IMR-90 (cell line): ENCODE measurements at regions not wholly inside any gene's neighbourhood (a gene's known extent, or its start where the extent isn't known, plus 50 kb on each side); places are given as distances from the start of the nearest gene placed in this dataset.

ENCODE experiments used
- ATAC-seq: fragments of 200-7000 bp; cut with Tn5 transposase; 2 replicates; pipeline ENCODE4 v1.9.1; 2020; ENCODE audit warnings: low read depth, mild to moderate bottlenecking, moderate library complexity
- BruUV-seq: library from RNA; stranded (reverse); fragments of 400-500 nt; replicated peaks from 2 replicates; lab custom pipeline; 2021; lab: Mats Ljungman, UMichigan
- CTCF ChIA-PET: fragments of 300-600 bp; formaldehyde crosslinking; extraction: SDS; loops from one replicate; lab custom pipeline; 2021; ENCODE audit warnings: antibody characterized with exemption; lab: Yijun Ruan, JAX
- POLR2A ChIA-PET: fragments of 300-600 bp; sonication (Branson Sonifier 250); formaldehyde crosslinking; loops from one replicate; lab custom pipeline; 2022; ENCODE audit warnings: antibody characterized with exemption; ENCODE audit not compliant: unreplicated experiment; lab: Charles Lee
- DNase-seq: peaks from one replicate; pipeline ENCODE4 v3.0.0; 2013
- H2AFZ ChIP-seq: replicated peaks from 2 replicates; pipeline ENCODE3; 2013; ENCODE audit warnings: low read length, mild to moderate bottlenecking; ENCODE audit not compliant: poor library complexity
- H2AK5ac ChIP-seq: 2 replicates; pipeline ENCODE4 v1.6.1; 2013; ENCODE audit warnings: low read depth, low read length, inconsistent platforms
- H2AK9ac ChIP-seq: replicated peaks from 2 replicates; pipeline ENCODE3; 2013; ENCODE audit warnings: mild to moderate bottlenecking, low read depth, low read length, moderate library complexity; ENCODE audit not compliant: poor library complexity
- H2BK120ac ChIP-seq: 2 replicates; pipeline ENCODE4 v1.6.1; 2013; ENCODE audit warnings: low read depth, low read length, inconsistent platforms
- H2BK15ac ChIP-seq: 3 replicates; pipeline ENCODE4 v1.6.1; 2013; ENCODE audit warnings: low read depth, low read length, inconsistent platforms
- H2BK20ac ChIP-seq: 2 replicates; pipeline ENCODE4 v1.6.1; 2013; ENCODE audit warnings: low read depth, mild to moderate bottlenecking, inconsistent platforms, low read length, moderate library complexity
- H2BK5ac ChIP-seq: 2 replicates; pipeline ENCODE4 v1.6.1; 2013; ENCODE audit warnings: mild to moderate bottlenecking, low read depth, low read length, inconsistent platforms; ENCODE audit not compliant: poor library complexity, severe bottlenecking
- H3K14ac ChIP-seq: replicated peaks from 2 replicates; pipeline ENCODE4 v1.6.1; 2013; ENCODE audit warnings: low read depth, low read length, inconsistent platforms
- H3K18ac ChIP-seq: 2 replicates; pipeline ENCODE4 v1.6.1; 2013; ENCODE audit warnings: low read depth, low read length, control low read depth
- H3K23ac ChIP-seq: 2 replicates; pipeline ENCODE4 v1.6.1; 2013; ENCODE audit warnings: low read depth, low read length, inconsistent platforms
- H3K27ac ChIP-seq: 2 replicates; pipeline ENCODE4 v1.5.1; 2013; ENCODE audit warnings: mild to moderate bottlenecking, control low read depth, low read length; ENCODE audit not compliant: insufficient read depth
- H3K27me3 ChIP-seq: 2 replicates; pipeline ENCODE4 v1.6.1; 2013; ENCODE audit warnings: low read length; ENCODE audit not compliant: control insufficient read depth, insufficient read depth
- H3K36me3 ChIP-seq: 2 replicates; pipeline ENCODE4 v1.6.1; 2013; ENCODE audit warnings: low read length, mixed read lengths; ENCODE audit not compliant: control insufficient read depth, insufficient read depth
- H3K4ac ChIP-seq: 2 replicates; pipeline ENCODE4 v1.6.1; 2013; ENCODE audit warnings: low read depth, low read length, inconsistent platforms
- H3K4me1 ChIP-seq: 2 replicates; pipeline ENCODE4 v1.6.1; 2013; ENCODE audit warnings: low read length, mixed read lengths; ENCODE audit not compliant: control insufficient read depth, insufficient read depth
- H3K4me2 ChIP-seq: 2 replicates; pipeline ENCODE4 v1.6.1; 2013; ENCODE audit warnings: low read depth, mild to moderate bottlenecking, control low read depth, low read length, moderate library complexity
- H3K4me3 ChIP-seq: 2 replicates; pipeline ENCODE4 v1.5.1; 2013; ENCODE audit warnings: low read depth, mild to moderate bottlenecking, control low read depth, low read length, moderate library complexity; ENCODE audit not compliant: insufficient read depth
- H3K56ac ChIP-seq: 2 replicates; pipeline ENCODE4 v1.6.1; 2013; ENCODE audit warnings: low read length, inconsistent platforms; ENCODE audit not compliant: insufficient read depth; ENCODE audit errors: extremely low read depth
- H3K79me1 ChIP-seq, 2 experiments: 2 replicates each; pipeline ENCODE4 v1.6.1; 2013; ENCODE audit warnings: low read length in 2 of 2, inconsistent platforms in 1 of 2, low read depth in 1 of 2
- H3K9ac ChIP-seq: 2 replicates; pipeline ENCODE4 v1.6.1; 2013; ENCODE audit warnings: low read depth, low read length, control low read depth
- H3K9me1 ChIP-seq: 2 replicates; pipeline ENCODE4 v1.6.1; 2013; ENCODE audit warnings: low read length, inconsistent platforms; ENCODE audit not compliant: insufficient read depth
- H3K9me3 ChIP-seq: 2 replicates; pipeline ENCODE4 v1.6.1; 2013; ENCODE audit warnings: low read length; ENCODE audit not compliant: control insufficient read depth, insufficient read depth
- H4K20me1 ChIP-seq: 2 replicates; pipeline ENCODE4 v1.6.1; 2013; ENCODE audit warnings: low read length, inconsistent platforms; ENCODE audit not compliant: insufficient read depth
- H4K5ac ChIP-seq: 2 replicates; pipeline ENCODE4 v1.6.1; 2013; ENCODE audit warnings: mild to moderate bottlenecking, low read depth, low read length, control low read depth
- H4K8ac ChIP-seq, 2 experiments: 2 replicates each; pipeline ENCODE4 v1.6.1; 2013; ENCODE audit warnings: low read depth in 2 of 2, low read length in 2 of 2, control low read depth in 1 of 2, inconsistent platforms in 1 of 2
- H4K91ac ChIP-seq: 2 replicates; pipeline ENCODE4 v1.6.1; 2013; ENCODE audit warnings: low read depth, low read length, inconsistent platforms; ENCODE audit not compliant: insufficient read depth
- BHLHE40 ChIP-seq: fragments of 150-350 bp; IDR thresholded peaks from 2 replicates; pipeline ENCODE4 v1.6.1; 2016; ENCODE audit warnings: mild to moderate bottlenecking, low read depth, low read length
- CEBPB ChIP-seq: IDR thresholded peaks from 2 replicates; pipeline ENCODE4 v1.6.1; 2012; ENCODE audit warnings: low read depth, low read length, improper control_type of control experiment
- NFE2L2 ChIP-seq: fragments of 150-350 bp; IDR thresholded peaks from 2 replicates; pipeline ENCODE4 v1.6.1; 2016; ENCODE audit warnings: low read depth, mild to moderate bottlenecking, low read length
- RAD21 ChIP-seq: IDR thresholded peaks from 2 replicates; pipeline ENCODE4 v1.6.1; 2012; ENCODE audit warnings: low read length, improper control_type of control experiment
- WGBS, 2 experiments: methylation state at CpG; one replicate each; pipeline versions ENCODE4 v1.1.5 to v1.1.7; 2013; ENCODE audit warnings: missing lambda C conversion rate in 2 of 2; ENCODE audit not compliant: insufficient read length in 1 of 2; ENCODE audit errors: extremely low coverage in 2 of 2; 5-methylcytosine and 5-hydroxymethylcytosine counted together
- dilution Hi-C: fragments of 300-500 bp; cut with HindIII; formaldehyde crosslinking; loops from one replicate; pipeline ENCODE4 v1.14.3; 2018; ENCODE audit warnings: low sequenced_read_pairs; ENCODE audit not compliant: unreplicated experiment
- in situ Hi-C: fragments of 300-500 bp; cut with MboI; formaldehyde crosslinking; loops from 3 replicates; pipeline ENCODE4 v1.14.3; 2019; ENCODE audit warnings: low sequenced_read_pairs, inconsistent platforms, mixed read lengths
- intact Hi-C: fragments of 100-400 bp; cut with micrococcal nuclease; formaldehyde crosslinking; loops from 2 replicates; pipeline ENCODE4 v1.10.0; 2022

GRCh38 chr4:24330172-24330571 is 254.2 kb downstream of the DHX15 start:
- Histone ChIP-seq H3K18ac (no peak overlapping the region), H4K20me1 (no peaks in the 10 kb centered on the region), H4K5ac (no peak overlapping the region), H3K27ac (no peak overlapping the region), H4K8ac (no peak overlapping the region), H4K91ac (no peak overlapping the region), H3K9me3 (no peaks in the 10 kb centered on the region), H3K79me1 (no peaks in the 10 kb centered on the region), H2BK5ac (no peak overlapping the region), H3K14ac (no peak overlapping the region), H2AK5ac (no peak overlapping the region), H2BK20ac (no peak overlapping the region), H3K27me3 (peaks cover 2% of the 10 kb centered on the region), H2BK120ac (no peak overlapping the region), H3K4me1 (no peaks in the 10 kb centered on the region), H3K9ac (no peak overlapping the region), H2AFZ (no peak overlapping the region), H3K23ac (no peak overlapping the region), H3K4me2 (no peak overlapping the region), H3K4ac (no peak overlapping the region), H3K4me3 (no peak overlapping the region), H2AK9ac (no peak overlapping the region), H3K9me1 (no peaks in the 10 kb centered on the region), H3K36me3 (no peaks in the 10 kb centered on the region), H3K56ac (no peak overlapping the region), H2BK15ac (no peak overlapping the region)
- ATAC-seq (no peak), DNase-seq (no peak)
- dilution Hi-C loops (no loop called here), intact Hi-C loops (no loop called here), in situ Hi-C loops (no loop called here)
- ChIA-PET POLR2A (no interaction called here), CTCF (no interaction called here)
- TF ChIP-seq RAD21 (no peak), BHLHE40 (no peak), CEBPB (no peak), NFE2L2 (no peak)
- WGBS, 2 experiments, result no CpG with 5 or more reads among the region's 4 CpGs
- BruUV-seq, result no TSS peak
